H7 (cell line): ENCODE measurements at regions not wholly inside any gene's neighbourhood (a gene's known extent, or its start where the extent isn't known, plus 50 kb on each side); places are given as distances from the start of the nearest gene placed in this dataset.

Source experiments
- DNase-seq: peaks from one replicate; pipeline ENCODE4 v3.0.0; 2012
- H3K27me3 ChIP-seq: 2 replicates; pipeline ENCODE4 v1.6.0; 2011; ENCODE audit warnings: mild to moderate bottlenecking, low read length; ENCODE audit not compliant: control insufficient read depth, insufficient read depth
- H3K36me3 ChIP-seq: replicated peaks from 2 replicates; pipeline ENCODE4 v1.5.1; 2011; ENCODE audit warnings: low read length; ENCODE audit not compliant: control insufficient read depth, insufficient read depth
- H3K4me3 ChIP-seq: 2 replicates; pipeline ENCODE4 v1.5.1; 2011; ENCODE audit warnings: low read depth, mild to moderate bottlenecking, control low read depth, low read length, moderate library complexity; ENCODE audit not compliant: insufficient read depth

- DNase-seq = no peak
- H3K27me3 ChIP-seq = no peaks in the 10 kb centered on the region
- no peak overlapping the region for H3K4me3 ChIP-seq
- H3K36me3 ChIP-seq = no peaks in the 10 kb centered on the region
Observed at GRCh38 chr5:110077147-110077546, 387.4 kb downstream of the MAN2A1 start.

- Histone ChIP-seq H3K4me3 (no peak overlapping the region), H3K36me3 (no peaks in the 10 kb centered on the region), H3K27me3 (no peaks in the 10 kb centered on the region)
- no peak for DNase-seq
Observed at GRCh38 chr5:110082194-110082593, 392.5 kb downstream of the MAN2A1 start.

GRCh38 chr5:110082863-110083262 is 393.1 kb downstream of the MAN2A1 start:
- H3K36me3 ChIP-seq = no peaks in the 10 kb centered on the region
- H3K4me3 ChIP-seq = no peak overlapping the region
- no peaks in the 10 kb centered on the region for H3K27me3 ChIP-seq
- DNase-seq = no peak

- Histone ChIP-seq H3K4me3 (no peak overlapping the region), H3K36me3 (no peaks in the 10 kb centered on the region), H3K27me3 (no peaks in the 10 kb centered on the region)
- DNase-seq = no peak
Observed at GRCh38 chr5:110085826-110086225, 396.1 kb downstream of the MAN2A1 start.

- no peak for DNase-seq
- H3K36me3 ChIP-seq = no peaks in the 10 kb centered on the region
- H3K27me3 ChIP-seq = no peaks in the 10 kb centered on the region
- no peak overlapping the region for H3K4me3 ChIP-seq
Observed at GRCh38 chr5:110086658-110087388, 397.1 kb downstream of the MAN2A1 start.

- no peaks in the 10 kb centered on the region for H3K36me3 ChIP-seq
- DNase-seq = no peak
- H3K27me3 ChIP-seq = no peaks in the 10 kb centered on the region
- no peak overlapping the region for H3K4me3 ChIP-seq
Observed at GRCh38 chr5:110087829-110088228, 398.1 kb downstream of the MAN2A1 start.

- Histone ChIP-seq H3K4me3 (no peak overlapping the region), H3K27me3 (no peaks in the 10 kb centered on the region), H3K36me3 (no peaks in the 10 kb centered on the region)
- DNase-seq = no peak
Observed at GRCh38 chr5:110088676-110089436, 399.1 kb downstream of the MAN2A1 start.

- Histone ChIP-seq H3K36me3 (no peaks in the 10 kb centered on the region), H3K4me3 (no peak overlapping the region), H3K27me3 (no peaks in the 10 kb centered on the region)
- DNase-seq = peak; percentile 0
Observed at GRCh38 chr5:110092955-110093785, 403.4 kb downstream of the MAN2A1 start.

GRCh38 chr5:110094109-110094508 is 404.4 kb downstream of the MAN2A1 start:
- no peak for DNase-seq
- H3K36me3 ChIP-seq = no peaks in the 10 kb centered on the region
- H3K27me3 ChIP-seq = no peaks in the 10 kb centered on the region
- H3K4me3 ChIP-seq = no peak overlapping the region

GRCh38 chr5:110094548-110094947 is 404.8 kb downstream of the MAN2A1 start:
- Histone ChIP-seq H3K4me3 (no peak overlapping the region), H3K27me3 (no peaks in the 10 kb centered on the region), H3K36me3 (no peaks in the 10 kb centered on the region)
- DNase-seq = no peak

- Histone ChIP-seq H3K4me3 (no peak overlapping the region), H3K27me3 (no peaks in the 10 kb centered on the region), H3K36me3 (no peaks in the 10 kb centered on the region)
- no peak for DNase-seq
Observed at GRCh38 chr5:110096419-110096818, 406.7 kb downstream of the MAN2A1 start.

GRCh38 chr5:110099572-110099971 is 409.8 kb downstream of the MAN2A1 start:
- Histone ChIP-seq H3K36me3 (no peaks in the 10 kb centered on the region), H3K27me3 (no peaks in the 10 kb centered on the region), H3K4me3 (no peak overlapping the region)
- no peak for DNase-seq

GRCh38 chr5:110103081-110103480 is 413.4 kb downstream of the MAN2A1 start:
- H3K27me3 ChIP-seq = no peaks in the 10 kb centered on the region
- no peak overlapping the region for H3K4me3 ChIP-seq
- DNase-seq = no peak
- no peaks in the 10 kb centered on the region for H3K36me3 ChIP-seq

GRCh38 chr5:110104060-110104725 is 414.5 kb downstream of the MAN2A1 start:
- Histone ChIP-seq H3K36me3 (no peaks in the 10 kb centered on the region), H3K27me3 (no peaks in the 10 kb centered on the region), H3K4me3 (no peak overlapping the region)
- DNase-seq = no peak
